ENCODE measurements at regions not wholly inside any gene's neighbourhood (a gene's known extent, or its start where the extent isn't known, plus 50 kb on each side); places are given as distances from the start of the nearest gene placed in this dataset.

- no peak for TF ChIP-seq CHD7 (IDR thresholded peaks at IDR 0.05; ENCODE audit: insufficient replicate concordance, low read length)
- TF ChIP-seq E2F6 (IDR thresholded peaks at IDR 0.05) = no peak
- TF ChIP-seq POU5F1 (IDR thresholded peaks at IDR 0.05; ENCODE audit: low read depth, low read length) = no peak
- no peak for TF ChIP-seq ATF3 (IDR thresholded peaks at IDR 0.05; ENCODE audit: insufficient read depth, low read depth, low read length)
- no peak for TF ChIP-seq TBP (IDR thresholded peaks at IDR 0.05; ENCODE audit: low read depth, low read length)
- TF ChIP-seq HDAC6 (IDR thresholded peaks at IDR 0.05; ENCODE audit: low read depth, low read length) = no peak
- TF ChIP-seq SAP30 (IDR thresholded peaks at IDR 0.05; ENCODE audit: insufficient read depth, insufficient replicate concordance, low read length) = no peak
- no peak for TF ChIP-seq CEBPB (IDR thresholded peaks at IDR 0.05; ENCODE audit: low read depth, low read length)
- TF ChIP-seq NANOG (IDR thresholded peaks at IDR 0.05; ENCODE audit: insufficient read depth, low read depth, low read length, poor library complexity, severe bottlenecking) = no peak
- TF ChIP-seq CHD1 (IDR thresholded peaks at IDR 0.05; ENCODE audit: low read depth, low read length) = no peak
Observed at GRCh38 chr7:155395176-155395797, 62.6 kb upstream of the EN2 start (continued).
